ENCODE measurements at regions not wholly inside any gene's neighbourhood (a gene's known extent, or its start where the extent isn't known, plus 50 kb on each side); places are given as distances from the start of the nearest gene placed in this dataset.

DNA sequence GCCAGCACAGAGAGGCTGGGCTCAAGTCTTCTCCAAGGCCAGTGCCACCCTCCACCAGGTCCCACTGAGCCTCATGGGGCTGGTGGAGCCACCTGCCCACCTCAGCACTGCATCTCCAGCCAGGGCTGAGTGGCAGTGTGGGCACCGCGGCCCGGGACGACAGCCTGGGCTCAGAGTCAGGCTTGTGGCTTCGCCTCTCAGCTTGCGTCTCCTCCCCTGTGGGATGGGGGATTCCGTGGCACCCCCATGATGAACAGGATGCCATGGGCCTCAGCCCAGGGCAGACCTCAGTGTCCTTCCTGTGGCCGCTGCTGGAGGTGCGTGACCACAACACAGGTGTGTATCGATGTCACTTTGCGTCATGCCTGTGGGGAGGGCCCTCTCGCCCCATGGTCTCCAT is 136.4 kb upstream of the PPP1R26 start:
- Mint-ChIP-seq H3K27me3 (ENCODE audit: insufficient read depth, unreplicated experiment) (peaks cover 17% of the 10 kb centered on the region), H3K9me3 (ENCODE audit: unreplicated experiment) (no peaks in the 10 kb centered on the region), H3K36me3 (ENCODE audit: insufficient read depth, unreplicated experiment) (no peaks in the 10 kb centered on the region), H3K27ac (ENCODE audit: unreplicated experiment) (no peak overlapping the region), H3K4me1 (ENCODE audit: low read depth, unreplicated experiment) (no peaks in the 10 kb centered on the region), H3K4me3 (ENCODE audit: unreplicated experiment) (no peak overlapping the region)
- TF ChIP-seq, protein P1, sequence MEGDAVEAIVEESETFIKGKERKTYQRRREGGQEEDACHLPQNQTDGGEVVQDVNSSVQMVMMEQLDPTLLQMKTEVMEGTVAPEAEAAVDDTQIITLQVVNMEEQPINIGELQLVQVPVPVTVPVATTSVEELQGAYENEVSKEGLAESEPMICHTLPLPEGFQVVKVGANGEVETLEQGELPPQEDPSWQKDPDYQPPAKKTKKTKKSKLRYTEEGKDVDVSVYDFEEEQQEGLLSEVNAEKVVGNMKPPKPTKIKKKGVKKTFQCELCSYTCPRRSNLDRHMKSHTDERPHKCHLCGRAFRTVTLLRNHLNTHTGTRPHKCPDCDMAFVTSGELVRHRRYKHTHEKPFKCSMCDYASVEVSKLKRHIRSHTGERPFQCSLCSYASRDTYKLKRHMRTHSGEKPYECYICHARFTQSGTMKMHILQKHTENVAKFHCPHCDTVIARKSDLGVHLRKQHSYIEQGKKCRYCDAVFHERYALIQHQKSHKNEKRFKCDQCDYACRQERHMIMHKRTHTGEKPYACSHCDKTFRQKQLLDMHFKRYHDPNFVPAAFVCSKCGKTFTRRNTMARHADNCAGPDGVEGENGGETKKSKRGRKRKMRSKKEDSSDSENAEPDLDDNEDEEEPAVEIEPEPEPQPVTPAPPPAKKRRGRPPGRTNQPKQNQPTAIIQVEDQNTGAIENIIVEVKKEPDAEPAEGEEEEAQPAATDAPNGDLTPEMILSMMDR (IDR thresholded peaks at IDR 0.05; ENCODE audit: insufficient read depth in 1 of 2, low read depth in 1 of 2, low read length in 1 of 2, severe bottlenecking in 1 of 2, unreplicated experiment in 1 of 2): no peak
- Histone ChIP-seq H3K9me3 (no peaks in the 10 kb centered on the region), H3K4me3 (ENCODE audit: low read depth, low read length) (no peak overlapping the region), H3K4me1 (no peaks in the 10 kb centered on the region), H3K27me3 (replicated peaks; ENCODE audit: control insufficient read depth, insufficient read depth, low read length) (peaks cover 2% of the 10 kb centered on the region; the same call in 1 of the 2 replicates), H3K36me3 (ENCODE audit: control insufficient read depth, insufficient read depth, low read length) (no peaks in the 10 kb centered on the region)
- intact Hi-C loops (cut with micrococcal nuclease; ENCODE audit: unreplicated experiment): loop anchor here (10.0 kb wide), 2 partner anchors 62 to 98 kb away; no protein-coding TSS in a partner anchor
- ChIA-PET CTCF (no interaction called here), POLR2A (no interaction called here)
- no TSS peak for BruUV-seq (replicated peaks)
- DNase-seq: no peak

DNA sequence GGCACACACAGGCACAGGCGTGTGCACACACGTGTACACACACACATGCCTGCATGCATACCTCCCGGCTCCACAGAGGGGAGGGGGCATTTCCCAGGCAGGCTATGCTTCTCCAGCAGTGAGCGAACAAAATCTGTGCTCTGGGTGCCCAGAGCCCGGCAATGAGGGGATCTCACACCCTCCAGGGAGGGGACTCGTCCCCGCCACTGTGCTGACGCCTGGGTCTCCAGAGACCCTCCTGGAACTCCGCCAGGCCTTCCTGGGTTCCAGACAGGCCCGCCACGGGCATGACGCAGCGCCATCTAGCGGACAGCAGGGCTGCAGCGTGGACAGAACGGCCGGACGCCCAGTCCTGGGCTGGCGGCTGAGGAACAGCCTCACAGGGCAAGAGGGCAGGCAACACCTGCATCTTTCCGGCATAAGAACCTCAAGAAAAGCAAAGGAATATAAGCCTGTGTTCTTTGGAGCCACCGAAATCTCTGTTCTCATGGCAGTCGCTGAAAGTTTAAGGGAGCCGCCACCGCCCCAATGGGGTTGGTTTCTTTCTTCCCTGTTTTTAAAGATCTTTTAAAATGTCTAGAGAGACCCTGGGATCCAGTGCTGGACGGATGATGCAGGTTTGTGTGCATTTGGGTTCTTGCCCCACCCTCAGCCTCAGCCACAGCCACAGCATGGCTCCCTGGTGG is 135.6 kb upstream of the PPP1R26 start:
- intact Hi-C loops (cut with micrococcal nuclease; ENCODE audit: unreplicated experiment): loop anchor here (1.0 to 10.0 kb wide), 3 partner anchors 61 to 258 kb away; no protein-coding TSS in a partner anchor
- Mint-ChIP-seq H3K9me3 (ENCODE audit: unreplicated experiment) (no peaks in the 10 kb centered on the region), H3K4me3 (ENCODE audit: unreplicated experiment) (no peak overlapping the region), H3K36me3 (ENCODE audit: insufficient read depth, unreplicated experiment) (no peaks in the 10 kb centered on the region), H3K27ac (ENCODE audit: unreplicated experiment) (no peak overlapping the region), H3K4me1 (ENCODE audit: low read depth, unreplicated experiment) (no peaks in the 10 kb centered on the region), H3K27me3 (ENCODE audit: insufficient read depth, unreplicated experiment) (peaks cover 14% of the 10 kb centered on the region)
- TF ChIP-seq, protein P1 (IDR thresholded peaks at IDR 0.05; ENCODE audit: insufficient read depth in 1 of 2, low read depth in 1 of 2, low read length in 1 of 2, severe bottlenecking in 1 of 2, unreplicated experiment in 1 of 2): peak; percentile 86 to 92
- no peaks in the 10 kb centered on the region for H3K36me3 ChIP-seq (ENCODE audit: control insufficient read depth, insufficient read depth, low read length)
- no TSS peak for BruUV-seq (replicated peaks)
- no peak overlapping the region for H3K4me3 ChIP-seq (ENCODE audit: low read depth, low read length)
- no peaks in the 10 kb centered on the region for H3K9me3 ChIP-seq
- H3K4me1 ChIP-seq: no peaks in the 10 kb centered on the region
- ChIA-PET POLR2A (no interaction called here), CTCF (no interaction called here)
- peak; percentile 55 to 81 for DNase-seq
- peaks cover 2% of the 10 kb centered on the region; the same call in 1 of the 2 replicates for H3K27me3 ChIP-seq (replicated peaks; ENCODE audit: control insufficient read depth, insufficient read depth, low read length)

DNA sequence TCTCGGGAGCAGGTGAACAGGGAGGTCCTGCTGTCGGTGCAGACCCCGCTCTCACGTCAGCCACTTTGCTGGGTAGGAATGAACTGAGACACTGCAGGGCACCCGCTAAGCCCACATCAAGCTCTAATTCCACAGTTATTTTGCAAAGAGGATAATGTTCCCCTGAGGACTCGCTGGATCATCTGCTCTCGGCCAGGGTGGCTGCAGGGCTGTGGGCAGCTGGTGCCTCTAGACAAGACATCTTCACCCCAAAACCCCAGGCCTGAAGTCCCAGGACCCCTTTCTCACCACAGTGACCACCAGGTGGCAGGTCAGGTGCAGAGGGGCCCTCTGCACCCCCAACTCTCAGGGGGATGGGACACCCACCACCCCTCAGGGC is 135.1 kb upstream of the PPP1R26 start:
- no peaks in the 10 kb centered on the region for H3K4me1 Mint-ChIP-seq (ENCODE audit: low read depth, unreplicated experiment)
- no TSS peak for BruUV-seq (replicated peaks)
- H3K4me3 Mint-ChIP-seq (ENCODE audit: unreplicated experiment): no peak overlapping the region
- no peaks in the 10 kb centered on the region for H3K9me3 ChIP-seq
- intact Hi-C loops (cut with micrococcal nuclease; ENCODE audit: unreplicated experiment): loop anchor here (1.0 to 10.0 kb wide), 3 partner anchors 60 to 258 kb away; no protein-coding TSS in a partner anchor
- peaks cover 11% of the 10 kb centered on the region for H3K27me3 Mint-ChIP-seq (ENCODE audit: insufficient read depth, unreplicated experiment)
- TF ChIP-seq, protein P1 (IDR thresholded peaks at IDR 0.05; ENCODE audit: insufficient read depth in 1 of 2, low read depth in 1 of 2, low read length in 1 of 2, severe bottlenecking in 1 of 2, unreplicated experiment in 1 of 2): peak in 1 of 2 experiments; percentile 10
- H3K9me3 Mint-ChIP-seq (ENCODE audit: unreplicated experiment): no peaks in the 10 kb centered on the region
- DNase-seq: no peak
- CTCF ChIA-PET: no interaction called here
- POLR2A ChIA-PET: no interaction called here
- no peak overlapping the region for H3K4me3 ChIP-seq (ENCODE audit: low read depth, low read length)
- peaks cover 2% of the 10 kb centered on the region; the same call in 1 of the 2 replicates for H3K27me3 ChIP-seq (replicated peaks; ENCODE audit: control insufficient read depth, insufficient read depth, low read length)
- no peaks in the 10 kb centered on the region for H3K36me3 Mint-ChIP-seq (ENCODE audit: insufficient read depth, unreplicated experiment)
- H3K27ac Mint-ChIP-seq (ENCODE audit: unreplicated experiment): no peak overlapping the region
- no peaks in the 10 kb centered on the region for H3K4me1 ChIP-seq
- H3K36me3 ChIP-seq (ENCODE audit: control insufficient read depth, insufficient read depth, low read length): no peaks in the 10 kb centered on the region

All from Caco-2 (cell line).